Right ventricle myocardium inferior (tissue), 1 donor: ENCODE measurements at regions not wholly inside any gene's neighbourhood (a gene's known extent, or its start where the extent isn't known, plus 50 kb on each side); places are given as distances from the start of the nearest gene placed in this dataset.

Experiments
- ATAC-seq: fragments of 200-7000 bp; cut with Tn5 transposase; one replicate; pipeline ENCODE4 v1.9.1; 2020; ENCODE audit warnings: mild to moderate bottlenecking, moderate library complexity
- DNase-seq: peaks from one replicate; pipeline ENCODE4 v3.0.0; 2021; ENCODE audit errors: missing footprints
- intact Hi-C: fragments of 100-400 bp; cut with DNase I; formaldehyde crosslinking; loops from one replicate; pipeline ENCODE4 v1.11.0; 2022
- donor health status: DM: no; HTN: yes; CAD: no; lungs with severe emphysema.

DNA sequence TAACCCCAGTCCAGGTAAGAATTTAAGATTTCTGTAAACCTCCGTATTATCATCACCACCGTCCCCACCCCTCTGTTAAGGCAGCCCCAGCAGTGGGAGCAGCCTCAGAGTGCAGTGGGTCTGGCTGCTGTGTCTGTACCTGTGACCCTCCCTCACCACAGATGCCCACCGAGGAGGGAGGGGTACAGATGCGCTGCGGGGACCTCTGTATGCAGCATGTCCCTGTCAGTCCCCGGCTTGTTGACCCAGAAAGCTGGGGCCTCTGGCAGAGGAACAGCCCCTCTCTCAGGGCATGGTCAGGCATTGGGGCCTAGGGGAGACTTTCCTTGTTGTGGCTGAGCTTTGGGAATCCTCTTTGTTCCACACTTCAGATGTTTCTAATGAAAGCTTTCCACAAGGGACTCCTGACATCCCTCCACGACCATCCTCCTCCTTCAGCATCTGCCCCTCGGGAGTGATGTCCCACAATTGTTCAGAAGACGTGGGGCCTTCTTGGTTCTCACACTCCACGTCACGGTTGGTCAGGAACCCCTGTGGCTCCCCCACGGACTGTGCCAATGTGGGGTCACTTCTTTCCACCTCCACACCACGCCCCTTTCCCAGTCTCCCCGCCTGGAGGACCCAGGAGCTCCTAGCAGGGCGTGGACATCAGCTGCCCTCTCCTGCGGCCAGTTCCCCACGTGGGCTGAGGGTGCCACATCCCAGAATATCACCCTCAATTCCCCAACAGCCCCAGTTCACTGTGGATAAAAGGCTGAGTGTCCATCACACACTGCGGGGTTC lies 384.2 kb upstream of the MYT1L start:
- no peak for DNase-seq
- intact Hi-C loops = no loop called here

DNA sequence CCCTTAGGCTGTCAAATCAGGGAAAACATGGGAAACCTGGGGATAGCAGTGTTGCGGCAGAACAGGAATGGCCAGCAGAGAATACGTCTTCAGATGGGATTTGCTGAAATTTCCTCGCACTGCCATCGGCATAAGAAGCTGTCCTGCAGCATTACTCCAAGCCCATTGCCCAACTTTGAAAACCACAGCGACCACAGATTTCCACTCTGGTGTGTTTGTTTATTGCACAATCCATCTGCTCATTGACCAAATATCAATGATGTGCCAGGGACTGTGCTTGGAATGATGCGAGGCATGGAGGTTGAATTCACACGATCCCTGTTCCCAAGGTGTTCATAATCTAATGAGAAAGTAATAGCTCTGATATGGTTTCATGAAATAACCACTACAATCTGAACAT lies 383.3 kb upstream of the MYT1L start:
- intact Hi-C loops = no loop called here
- ATAC-seq (no peak), DNase-seq (no peak)

More for the DNA sequence above, 384.2 kb upstream of the MYT1L start:
- no peak for ATAC-seq

DNA sequence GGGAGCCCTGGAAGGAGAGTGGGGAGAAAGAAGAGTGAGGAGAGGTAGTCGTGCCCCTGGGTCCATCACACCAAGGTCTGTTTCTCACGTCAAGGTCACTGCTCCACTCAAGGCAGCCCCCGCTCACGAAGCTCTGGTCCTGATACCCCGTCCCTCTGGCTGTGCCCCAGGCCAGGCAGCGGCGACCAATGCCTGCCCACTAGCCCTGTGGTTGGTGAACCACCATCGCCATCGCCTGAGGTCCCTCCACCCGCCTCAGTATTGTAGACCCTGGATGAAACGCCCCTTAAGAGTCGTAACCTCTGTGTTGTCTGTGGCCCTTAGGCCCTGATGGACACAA lies 378.3 kb upstream of the MYT1L start:
- no peak for ATAC-seq
- intact Hi-C loops = no loop called here
- no peak for DNase-seq

DNA sequence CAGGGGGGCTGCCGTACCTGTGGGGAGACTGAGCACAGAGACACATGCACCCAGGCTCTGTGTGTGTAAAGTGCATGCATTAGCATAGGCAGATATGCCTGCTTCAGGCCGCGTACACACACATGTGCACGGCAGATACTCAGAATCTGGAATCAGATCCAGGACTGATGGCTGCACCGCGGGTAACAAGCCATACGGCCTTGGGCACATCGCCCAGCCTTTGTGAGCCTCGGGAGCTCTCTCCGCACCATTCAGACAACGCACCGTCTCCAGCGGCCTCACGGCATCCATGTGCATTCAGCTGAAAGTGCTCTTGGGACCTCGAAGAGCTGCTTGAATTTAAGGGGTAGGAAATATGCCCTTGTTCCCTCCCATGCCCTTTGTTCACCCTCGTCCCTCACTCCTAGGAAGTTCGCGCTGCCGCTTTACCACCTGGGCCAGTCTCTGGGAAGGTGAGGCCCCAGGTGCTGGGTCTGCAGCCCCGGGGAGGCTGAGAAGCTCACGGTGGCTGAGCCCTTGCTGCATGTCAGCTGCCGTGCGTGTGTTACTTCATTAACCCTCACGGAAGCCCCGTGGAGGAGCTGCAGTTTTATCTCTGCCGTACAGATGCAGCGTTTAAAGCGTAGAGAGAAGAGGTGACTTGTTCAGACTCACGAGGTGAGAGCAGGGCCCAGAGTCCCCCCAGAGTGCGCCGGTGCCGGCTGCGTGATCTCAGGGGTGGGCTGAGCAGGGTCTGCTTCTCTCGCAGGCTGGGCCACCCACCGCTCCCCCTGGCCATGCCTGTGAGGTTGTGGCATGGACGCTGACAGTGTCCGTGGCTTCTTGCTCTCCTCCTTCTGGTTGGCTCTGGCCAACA lies 377.7 kb upstream of the MYT1L start:
- no peak for ATAC-seq
- no peak for DNase-seq
- intact Hi-C loops = no loop called here

DNA sequence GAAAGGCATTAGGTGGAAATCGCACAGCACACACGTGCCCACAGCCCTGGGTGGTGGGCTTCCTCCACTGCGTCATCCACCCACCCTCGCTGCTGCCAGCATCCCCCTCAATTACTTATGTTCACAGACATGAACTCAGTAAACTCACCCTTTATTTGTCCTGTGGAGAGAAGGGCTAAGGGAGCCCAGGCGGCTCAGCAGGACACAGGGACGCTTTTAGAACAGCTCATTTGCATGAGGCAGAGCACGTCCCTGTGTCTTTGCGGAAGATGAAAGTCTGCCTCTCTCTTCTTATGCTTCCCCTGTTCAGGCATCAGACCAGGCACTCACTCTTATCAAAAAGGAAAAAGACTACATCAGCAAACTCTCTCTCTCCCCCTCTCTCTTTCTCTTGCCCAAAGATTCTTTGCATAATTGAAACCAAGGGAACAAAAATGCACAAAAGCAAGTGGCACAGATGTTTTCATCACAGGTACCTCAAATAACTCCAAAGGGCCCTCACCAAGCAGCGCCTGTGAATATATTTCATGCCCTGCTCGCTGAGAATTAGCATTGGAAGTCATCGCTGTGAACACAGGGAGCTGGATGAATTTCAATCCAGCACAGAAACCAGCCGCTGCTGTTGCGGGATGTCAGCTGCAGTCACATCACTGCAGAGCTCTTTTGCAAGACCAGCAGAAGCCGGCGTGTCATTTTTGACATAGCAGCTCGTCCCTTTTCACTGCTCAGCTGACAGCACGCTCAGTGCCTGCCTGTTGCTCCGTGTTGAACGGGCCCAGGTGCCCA lies 376.3 kb upstream of the MYT1L start:
- intact Hi-C loops = no loop called here
- ATAC-seq (no peak), DNase-seq (no peak)

DNA sequence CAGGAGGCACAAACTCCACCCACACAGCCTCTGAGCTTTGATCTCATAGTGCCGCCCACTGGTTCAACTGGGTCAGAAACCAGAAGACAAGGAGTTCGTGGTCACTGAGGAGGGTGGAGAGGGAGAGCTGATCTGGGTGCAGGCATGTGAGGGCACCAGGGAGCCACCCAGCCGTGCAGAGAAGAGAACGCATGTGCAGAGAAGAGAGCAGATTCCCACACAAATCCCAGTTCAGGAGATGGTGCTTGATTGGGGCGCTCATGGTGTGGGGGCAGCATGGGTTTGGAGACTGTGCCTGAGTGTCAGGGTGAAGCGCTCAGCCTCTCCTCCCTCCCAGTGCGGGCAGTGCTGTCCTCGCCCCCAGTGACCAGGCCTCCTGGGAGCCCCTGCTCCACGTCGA lies 375.2 kb upstream of the MYT1L start:
- ATAC-seq = no peak
- intact Hi-C loops = no loop called here
- DNase-seq = no peak

DNA sequence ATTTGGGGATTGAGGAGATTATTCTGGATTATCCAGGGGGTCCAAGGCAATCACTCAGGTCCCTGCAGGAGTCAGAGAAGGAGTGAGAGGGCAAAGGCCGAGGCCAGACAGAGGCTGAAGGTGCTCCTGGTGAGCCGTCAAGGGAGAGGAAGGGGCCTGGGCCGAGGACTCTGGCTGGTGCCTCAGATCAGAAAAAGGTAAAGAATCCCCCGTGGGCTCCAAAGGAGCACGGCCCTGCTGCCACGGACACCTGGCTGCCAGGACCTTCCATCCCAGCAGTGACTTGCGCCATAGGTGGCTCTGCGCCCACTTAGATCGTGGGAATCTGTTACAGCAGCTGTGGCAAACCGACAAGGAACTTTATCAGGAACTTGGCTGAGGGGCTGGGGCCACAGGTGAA lies 374.8 kb upstream of the MYT1L start:
- no peak for ATAC-seq
- intact Hi-C loops = no loop called here

DNA sequence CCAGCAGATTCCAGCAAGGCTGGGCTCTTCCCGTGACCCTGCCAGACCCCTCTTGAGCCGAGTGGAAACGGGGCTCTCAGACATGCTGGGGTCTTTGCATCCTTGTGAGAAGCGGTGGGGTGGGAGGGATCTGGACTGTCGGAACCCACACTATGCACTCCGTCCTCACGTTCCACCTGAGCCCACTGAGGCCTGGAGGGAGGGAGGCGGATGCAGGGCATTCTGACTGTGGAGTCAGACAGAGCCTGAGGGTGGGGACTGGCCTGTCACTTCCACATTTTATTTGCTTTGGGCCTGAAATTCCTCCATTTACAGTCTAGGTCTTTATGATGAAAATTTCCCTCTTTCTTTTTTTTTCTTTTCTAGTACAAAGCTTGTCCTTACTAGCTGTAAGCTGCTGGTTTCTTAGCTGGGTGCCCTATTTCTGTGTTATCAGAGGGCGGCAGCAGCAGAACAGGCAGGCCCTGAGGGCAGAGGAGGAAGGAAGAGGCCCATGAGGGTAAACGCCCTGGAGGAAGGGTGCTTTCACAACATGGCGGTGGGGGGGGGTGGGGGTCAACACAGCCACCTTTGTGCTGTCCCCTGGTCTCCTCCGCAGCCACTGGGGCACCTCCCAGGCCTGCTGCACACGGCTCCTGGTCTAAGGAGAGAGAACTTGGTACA lies 373.5 kb upstream of the MYT1L start:
- DNase-seq = no peak
- ATAC-seq = no peak
- intact Hi-C loops = no loop called here

More for the DNA sequence above, 374.8 kb upstream of the MYT1L start:
- DNase-seq = no peak

DNA sequence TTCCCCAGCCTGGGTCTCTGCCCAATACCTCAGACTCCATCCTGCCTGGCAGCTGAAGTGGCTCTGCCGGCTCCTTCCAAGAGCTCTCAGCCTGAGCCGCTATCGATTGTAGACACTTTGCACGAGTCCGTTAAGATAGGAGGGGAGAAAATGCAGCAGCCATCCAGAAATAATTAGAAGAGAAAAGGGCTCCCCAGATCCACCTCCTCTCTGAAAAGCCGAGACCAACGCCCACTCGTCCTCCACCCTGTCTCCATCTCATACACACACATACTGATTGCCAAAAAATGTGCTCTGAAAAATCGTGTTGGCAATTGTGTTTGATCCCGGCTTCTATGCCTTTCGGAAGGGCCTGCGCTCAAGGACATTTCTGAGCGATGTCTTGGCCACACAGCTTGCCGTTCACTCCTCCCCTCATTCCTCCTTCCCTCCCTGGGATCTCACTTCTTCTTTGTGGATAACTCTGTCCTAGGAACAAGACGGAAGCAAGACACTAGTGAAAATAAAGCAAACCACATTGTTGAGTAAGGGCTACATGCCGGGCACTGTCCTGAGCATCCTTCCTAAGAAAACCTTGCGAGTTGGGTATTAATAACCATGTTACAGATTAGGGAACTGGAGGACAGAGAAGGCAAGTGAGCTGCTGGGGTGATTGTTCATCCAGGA lies 372.8 kb upstream of the MYT1L start:
- intact Hi-C loops = no loop called here
- no peak for DNase-seq
- no peak for ATAC-seq

DNA sequence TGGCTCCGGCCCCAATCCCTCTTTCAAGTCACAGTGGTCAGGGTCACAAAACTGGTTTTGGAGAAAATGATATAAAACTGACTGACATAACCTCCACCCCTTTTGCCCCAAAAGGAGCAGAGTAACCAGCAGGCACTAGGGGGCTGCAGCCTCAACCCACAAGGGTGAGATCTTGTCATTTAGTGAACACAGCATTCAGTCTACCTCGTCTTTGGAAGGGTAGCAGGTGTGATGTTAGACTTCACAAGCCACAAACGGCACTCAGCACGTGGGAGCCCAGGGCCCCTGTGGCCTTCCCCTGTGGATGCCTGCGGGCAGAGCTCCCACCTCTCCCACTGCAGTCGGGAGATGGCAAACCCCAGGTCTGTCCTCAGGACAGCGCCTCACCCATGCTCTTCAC lies 372.1 kb upstream of the MYT1L start:
- intact Hi-C loops = no loop called here
- ATAC-seq (no peak), DNase-seq (no peak)

DNA sequence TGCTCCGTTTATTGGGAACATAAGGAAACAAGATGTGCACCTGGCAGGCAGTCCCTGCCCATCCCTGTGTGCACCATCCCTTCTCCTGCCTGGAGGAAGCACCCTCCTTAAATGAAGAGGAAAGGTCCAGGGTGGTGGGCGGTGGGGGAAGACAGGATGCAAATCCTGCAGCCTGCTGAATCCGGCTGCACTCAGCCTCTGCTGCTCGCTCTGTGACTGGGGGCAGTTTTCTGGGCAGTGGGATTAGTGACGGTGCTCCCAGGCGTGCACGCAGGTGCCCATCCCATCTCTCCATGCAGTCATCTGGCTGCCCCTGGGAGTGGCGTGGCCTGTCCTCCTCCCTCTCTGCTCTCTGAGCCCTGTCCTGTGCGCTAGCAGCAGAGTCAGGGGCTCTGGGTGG lies 371.3 kb upstream of the MYT1L start:
- intact Hi-C loops = no loop called here
- no peak for DNase-seq
- no peak for ATAC-seq

DNA sequence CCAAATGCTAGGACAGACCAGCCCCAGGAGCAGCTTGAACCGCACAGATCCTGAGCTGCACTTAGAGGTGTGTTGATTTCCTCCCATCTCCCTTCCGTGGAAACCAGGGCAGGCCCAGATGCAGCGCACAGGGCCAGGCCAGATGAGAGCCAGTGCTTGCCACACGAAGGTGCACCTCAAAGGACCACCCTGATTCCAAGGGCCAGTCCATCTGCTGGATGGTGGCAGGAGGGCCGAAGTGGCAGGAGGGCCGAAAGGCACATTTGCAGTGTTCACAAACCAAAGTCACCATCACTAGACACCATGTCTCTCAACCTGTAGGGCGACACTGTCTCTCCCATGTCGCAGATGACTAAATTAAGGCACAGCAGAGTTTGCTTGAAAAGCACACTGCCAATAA lies 370.7 kb upstream of the MYT1L start:
- DNase-seq (no peak), ATAC-seq (no peak)
- intact Hi-C loops = no loop called here

DNA sequence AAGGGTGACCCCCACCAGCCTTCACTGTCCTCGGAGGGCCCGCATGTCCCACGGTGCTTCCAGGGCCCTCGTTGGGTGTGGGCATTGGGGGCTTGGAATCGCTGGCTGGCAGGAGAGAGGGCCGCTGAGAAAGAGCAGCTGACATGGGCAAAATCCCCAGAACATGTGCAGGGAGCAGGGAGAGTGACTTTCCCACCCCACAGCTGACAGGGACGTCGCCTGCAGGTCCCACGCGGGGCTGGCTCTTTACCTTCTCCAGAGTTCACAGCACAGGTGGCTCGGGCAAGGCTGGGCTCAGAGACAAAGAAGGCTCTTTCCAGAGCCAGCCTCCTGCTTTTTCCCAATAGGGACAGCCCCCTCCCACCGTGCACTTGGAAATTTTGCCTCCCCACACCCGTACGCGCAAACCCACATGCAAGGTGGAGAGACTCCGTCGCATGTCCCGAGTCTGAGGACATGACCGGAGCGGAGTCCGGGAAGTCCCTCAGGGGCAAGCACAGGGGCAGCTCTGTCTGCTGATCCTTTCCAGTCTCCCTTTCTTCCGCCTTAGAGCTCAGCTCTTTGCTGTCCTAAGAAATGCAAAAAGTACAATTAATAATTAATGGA lies 370.2 kb upstream of the MYT1L start:
- DNase-seq (no peak), ATAC-seq (no peak)

DNA sequence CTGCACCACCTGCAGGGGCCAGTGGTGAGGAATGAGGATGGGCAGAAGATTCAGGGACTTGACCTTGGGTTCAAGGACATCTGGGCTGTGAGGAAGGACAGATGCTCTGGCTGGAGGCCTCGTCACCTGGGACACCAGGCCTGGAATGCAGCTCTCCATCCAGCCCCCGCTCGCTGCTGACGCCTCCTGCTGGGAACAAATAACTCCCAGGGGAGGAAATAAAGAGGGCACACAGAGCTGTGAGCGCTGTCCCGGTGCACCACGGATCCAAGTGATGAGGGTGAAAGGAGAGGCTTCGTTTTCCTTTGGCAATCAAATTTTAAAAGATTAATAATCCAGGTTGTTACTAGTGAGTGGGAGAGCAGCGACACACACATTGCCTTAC lies 368.0 kb upstream of the MYT1L start:
- intact Hi-C loops = no loop called here
- ATAC-seq (no peak), DNase-seq (no peak)

More for the DNA sequence above, 370.2 kb upstream of the MYT1L start:
- intact Hi-C loops = no loop called here

DNA sequence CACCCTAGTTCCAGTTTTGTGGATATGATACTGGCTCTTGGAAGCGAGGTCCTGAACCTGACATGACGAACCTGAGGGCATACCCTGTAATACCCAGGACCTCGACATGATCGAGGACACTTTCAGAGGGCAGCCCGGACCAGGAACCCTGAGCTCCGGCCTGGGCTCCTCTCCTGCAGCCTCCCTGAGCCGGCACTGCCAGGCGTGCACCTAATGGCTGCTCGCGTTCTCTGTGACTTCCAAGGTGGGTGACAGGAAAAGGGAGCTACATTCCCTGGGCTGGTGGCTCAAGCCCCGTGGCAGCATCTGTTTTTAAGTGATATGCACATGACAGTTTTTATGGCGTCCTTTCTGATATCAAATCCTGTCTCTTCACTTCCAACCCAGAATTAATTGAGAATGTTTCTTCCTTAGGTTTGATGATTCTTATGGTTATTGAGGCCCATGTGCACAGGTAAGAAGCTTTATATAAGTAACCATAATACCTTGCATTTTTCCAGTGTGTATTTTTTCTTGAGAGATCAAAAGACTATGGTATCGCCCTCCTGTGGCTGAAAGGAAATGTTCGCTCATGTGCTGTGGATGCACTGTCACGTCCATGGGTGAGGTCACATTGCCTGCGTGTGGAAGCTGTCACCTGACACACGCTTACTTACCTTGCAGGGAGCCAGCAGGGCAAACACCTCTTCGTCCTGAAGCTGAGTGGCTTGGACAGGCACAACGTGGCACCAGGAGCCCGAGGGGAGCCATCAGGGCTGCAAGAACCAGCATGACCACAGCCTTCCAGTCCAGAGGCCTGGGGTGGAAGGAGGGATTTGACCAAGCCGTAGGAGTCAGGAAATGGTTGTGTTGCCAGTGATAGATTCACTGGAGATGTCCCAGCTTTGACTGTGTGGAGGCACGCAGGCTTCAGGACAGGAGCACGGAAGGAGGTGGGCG lies 367.4 kb upstream of the MYT1L start:
- DNase-seq (no peak), ATAC-seq (no peak)
- intact Hi-C loops = no loop called here

DNA sequence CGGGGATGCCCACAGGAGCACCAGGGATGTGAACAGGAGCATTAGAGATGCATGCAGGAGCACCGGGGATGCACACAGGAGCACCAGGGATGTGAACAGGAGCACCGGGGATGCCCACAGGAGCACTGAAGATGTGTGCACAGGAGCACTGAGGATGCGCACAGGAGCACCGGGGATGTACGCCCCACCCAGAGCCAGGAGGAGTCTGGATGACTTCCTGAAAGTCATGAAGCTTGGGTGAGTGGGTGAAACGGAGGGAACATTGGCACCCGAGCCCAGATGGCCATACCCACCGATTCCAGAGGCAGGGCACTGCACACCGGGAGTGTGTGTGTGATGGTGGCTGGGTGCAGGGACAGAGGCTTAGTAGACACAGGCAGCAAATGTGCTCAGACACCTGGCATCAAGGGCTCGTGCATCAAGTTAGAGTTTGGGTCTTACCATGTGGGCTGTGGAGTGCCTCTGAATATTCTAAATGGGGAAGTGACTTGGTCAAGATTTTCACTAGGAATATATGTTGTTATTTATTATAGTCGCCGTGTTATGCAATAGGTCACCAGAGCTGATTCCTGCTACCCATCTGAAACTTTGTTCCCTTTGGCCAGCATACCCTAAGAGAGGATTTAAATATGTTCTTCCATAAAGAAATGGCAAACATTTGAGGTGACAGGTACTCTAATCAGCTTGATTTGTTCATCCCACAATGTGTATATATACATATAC lies 365.8 kb upstream of the MYT1L start:
- DNase-seq (no peak), ATAC-seq (no peak)
- intact Hi-C loops = no loop called here

DNA sequence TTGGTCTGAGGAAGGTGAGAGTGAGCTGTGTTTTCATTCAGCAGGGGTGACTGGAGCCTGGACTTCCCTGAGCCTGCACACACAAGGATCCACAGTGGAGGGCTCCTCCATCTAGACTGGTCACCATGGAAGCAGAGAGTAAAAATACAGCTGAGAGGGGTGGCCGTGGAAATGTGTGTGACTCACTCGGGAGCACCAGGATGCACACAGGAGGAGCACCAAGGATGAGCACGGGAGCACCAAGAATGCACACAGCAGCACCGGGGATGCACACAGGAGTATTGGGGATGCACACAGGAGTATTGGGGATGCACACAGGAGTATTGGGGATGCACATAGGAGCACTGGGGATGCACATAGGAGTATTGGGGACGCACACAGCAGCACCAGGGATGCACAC lies 365.2 kb upstream of the MYT1L start:
- DNase-seq (no peak), ATAC-seq (no peak)
- intact Hi-C loops = no loop called here
